Mammary epithelial cell (primary cell): ENCODE measurements at regions not wholly inside any gene's neighbourhood (a gene's known extent, or its start where the extent isn't known, plus 50 kb on each side); places are given as distances from the start of the nearest gene placed in this dataset.
"Not testable (repeated sequence)": the region's sequence is repeated elsewhere in the genome, so short reads cannot be mapped to it uniquely, and the experiment has no call there.

Source experiments
- CTCF ChIP-seq, 2 donors: IDR thresholded peaks in 1 of 2; conservative IDR thresholded peaks in 1 of 2; 2 replicates each; pipeline ENCODE4 v1.5.1; 2011 to 2012; ENCODE audit warnings: inconsistent platforms in 2 of 2, low read length in 2 of 2, mild to moderate bottlenecking in 2 of 2, control low read depth in 1 of 2, low read depth in 1 of 2; ENCODE audit not compliant: insufficient read depth in 1 of 2; ENCODE audit errors: extremely low read depth in 1 of 2
- EZH2 ChIP-seq: IDR thresholded peaks from 2 replicates; pipeline ENCODE4 v1.6.1; 2012; ENCODE audit warnings: low read length, inconsistent platforms, borderline replicate concordance

DNA sequence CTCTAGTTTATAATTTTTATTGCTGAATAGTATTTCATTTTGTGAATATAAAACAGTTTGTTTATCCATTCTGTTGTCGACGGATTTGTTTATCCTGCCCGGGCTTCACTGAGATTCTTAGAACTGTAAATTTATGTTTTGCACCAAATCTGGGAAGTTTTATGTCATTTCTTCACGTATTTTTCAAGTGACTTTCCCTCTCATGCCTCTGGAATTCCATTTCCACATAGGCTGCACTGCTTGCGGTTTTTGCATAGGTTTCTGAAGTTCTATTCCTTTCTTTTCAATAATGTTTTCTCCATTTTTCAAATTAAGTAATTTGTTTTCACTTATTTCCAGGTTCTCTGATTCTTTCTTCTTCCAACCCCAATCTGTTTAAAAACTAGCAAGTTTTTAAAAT is 132.4 kb upstream of the ZNF469 start:
- TF ChIP-seq CTCF (conservative IDR thresholded peaks at IDR 0.05 in 1 of 2, IDR thresholded peaks at IDR 0.05 in 1 of 2; ENCODE audit: extremely low read depth in 1 of 2, insufficient read depth in 1 of 2, low read depth in 1 of 2, low read length in 2 of 2); EZH2: not testable (repeated sequence)
